Neural progenitor cell (in vitro differentiated cells): ENCODE measurements at regions not wholly inside any gene's neighbourhood (a gene's known extent, or its start where the extent isn't known, plus 50 kb on each side); places are given as distances from the start of the nearest gene placed in this dataset.

Experiments
- CTCF ChIP-seq: fragments of 200-600 bp; sonication (generic); IDR thresholded peaks from 2 replicates; pipeline ENCODE4 v1.5.1; 2017; ENCODE audit warnings: antibody characterized with exemption, mild to moderate bottlenecking
- EZH2 ChIP-seq: fragments of 200-600 bp; sonication (generic); IDR thresholded peaks from 2 replicates; pipeline ENCODE4 v1.6.1; 2017; ENCODE audit warnings: antibody characterized with exemption, mild to moderate bottlenecking, moderate library complexity

- TF ChIP-seq CTCF (no peak), EZH2 (no peak)
Measured at GRCh38 chr13:105871768-105872167, 663.7 kb downstream of the EFNB2 start.
